Subcutaneous abdominal adipose tissue (tissue), 5 donors: ENCODE measurements at regions not wholly inside any gene's neighbourhood (a gene's known extent, or its start where the extent isn't known, plus 50 kb on each side); places are given as distances from the start of the nearest gene placed in this dataset.

Experiments used
- H3K27ac ChIP-seq: one replicate; pipeline ENCODE4 v1.7.0; 2013; ENCODE audit warnings: low read depth, mild to moderate bottlenecking, inconsistent platforms, low read length, moderate library complexity
- H3K27me3 ChIP-seq, 5 donors: one replicate each; pipeline ENCODE4 v1.7.0; 2013; ENCODE audit warnings: low read length in 5 of 5, inconsistent platforms in 1 of 5; ENCODE audit not compliant: control insufficient read depth in 5 of 5, insufficient read depth in 4 of 5
- H3K36me3 ChIP-seq, 5 donors: one replicate each; pipeline ENCODE4 v1.7.0; 2013; ENCODE audit warnings: low read length in 5 of 5; ENCODE audit not compliant: control insufficient read depth in 5 of 5, insufficient read depth in 5 of 5
- H3K4me1 ChIP-seq, 5 donors: one replicate each; pipeline ENCODE4 v1.7.0; 2013; ENCODE audit warnings: low read length in 5 of 5, mild to moderate bottlenecking in 3 of 5, moderate library complexity in 1 of 5; ENCODE audit not compliant: control insufficient read depth in 5 of 5, insufficient read depth in 5 of 5
- H3K4me3 ChIP-seq, 5 donors: one replicate each; pipeline ENCODE4 v1.7.0; 2013; ENCODE audit warnings: low read length in 5 of 5, low read depth in 1 of 5
- H3K9ac ChIP-seq, 5 donors: one replicate each; pipeline ENCODE4 v1.7.0; 2013; ENCODE audit warnings: low read length in 5 of 5, mild to moderate bottlenecking in 4 of 5, moderate library complexity in 3 of 5
- H3K9me3 ChIP-seq, 5 donors: one replicate each; pipeline ENCODE4 v1.7.0; 2013; ENCODE audit warnings: low read length in 5 of 5; ENCODE audit not compliant: control insufficient read depth in 5 of 5
- donor health status: healthy.
- donor health status: healthy.
- donor health status: healthy.
- donor health status: healthy.
- donor health status: healthy.

DNA sequence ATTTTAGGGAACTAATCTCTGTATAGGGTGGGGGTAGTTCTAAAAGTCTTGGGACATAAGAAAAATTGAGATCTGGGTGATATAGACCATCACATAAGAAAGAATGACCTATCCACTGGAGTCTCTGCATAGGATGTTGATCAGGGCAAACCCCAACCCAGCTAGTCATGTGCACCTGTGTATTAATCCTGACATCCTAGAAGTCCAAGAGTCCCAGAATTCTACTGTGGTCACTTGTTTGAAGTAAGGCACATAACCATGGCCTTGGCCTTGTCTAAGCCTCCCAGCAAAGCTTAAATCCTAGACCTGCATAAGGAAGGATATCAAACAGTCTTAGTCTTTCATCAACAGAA, 334.1 kb upstream of the DCN start:
- no peaks in the 10 kb centered on the region for H3K9me3 ChIP-seq
- no peaks in the 10 kb centered on the region for H3K36me3 ChIP-seq
- no peak overlapping the region for H3K27ac ChIP-seq
- H3K4me3 ChIP-seq = no peak overlapping the region
- no peaks in the 10 kb centered on the region for H3K27me3 ChIP-seq
- no peak overlapping the region for H3K9ac ChIP-seq
- no peaks in the 10 kb centered on the region for H3K4me1 ChIP-seq

DNA sequence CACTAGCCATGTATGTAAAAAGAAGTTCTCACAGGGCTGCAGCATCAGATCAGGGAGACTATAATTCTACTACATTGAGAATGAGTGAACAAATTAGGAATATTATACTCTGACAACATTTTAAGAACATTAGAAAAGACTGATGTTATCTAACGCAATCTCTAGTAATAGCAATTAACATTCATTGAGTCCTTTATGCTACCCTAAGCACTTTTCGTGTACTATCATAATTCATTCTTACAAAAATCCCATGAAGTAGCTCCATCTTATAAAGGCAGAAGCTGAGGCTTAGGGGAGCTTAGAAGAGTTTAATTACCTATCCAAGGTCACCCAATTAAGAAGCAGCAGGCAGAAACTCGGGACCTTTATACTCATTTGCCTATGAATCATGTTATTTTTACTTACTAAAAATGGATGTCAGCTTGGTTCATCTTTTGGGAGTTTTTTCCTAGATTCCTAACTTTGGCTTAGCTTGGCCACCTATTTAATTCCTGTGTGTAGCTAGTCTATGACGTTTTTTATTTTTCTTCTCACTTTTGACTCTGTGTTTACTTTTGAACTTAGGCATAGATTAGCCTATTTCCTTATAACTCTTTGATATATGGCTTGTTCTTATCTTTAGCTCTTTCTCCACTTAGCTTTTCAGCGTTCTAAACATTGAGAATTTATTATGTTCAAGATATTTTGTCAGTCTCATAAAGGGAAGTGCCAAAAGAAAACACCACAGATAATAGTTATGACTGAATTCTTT, 333.5 kb upstream of the DCN start:
- Histone ChIP-seq H3K4me1 (no peaks in the 10 kb centered on the region), H3K4me3 (no peak overlapping the region), H3K27ac (no peak overlapping the region), H3K9ac (no peak overlapping the region), H3K9me3 (no peaks in the 10 kb centered on the region), H3K36me3 (no peaks in the 10 kb centered on the region), H3K27me3 (no peaks in the 10 kb centered on the region)

GRCh38 chr12:91513313-91513712, 330.7 kb upstream of the DCN start:
- H3K9me3 ChIP-seq = no peaks in the 10 kb centered on the region
- H3K27me3 ChIP-seq = no peaks in the 10 kb centered on the region
- H3K4me1 ChIP-seq = no peaks in the 10 kb centered on the region
- H3K36me3 ChIP-seq = no peaks in the 10 kb centered on the region
- no peak overlapping the region for H3K4me3 ChIP-seq
- no peak overlapping the region for H3K9ac ChIP-seq
- H3K27ac ChIP-seq = no peak overlapping the region

DNA sequence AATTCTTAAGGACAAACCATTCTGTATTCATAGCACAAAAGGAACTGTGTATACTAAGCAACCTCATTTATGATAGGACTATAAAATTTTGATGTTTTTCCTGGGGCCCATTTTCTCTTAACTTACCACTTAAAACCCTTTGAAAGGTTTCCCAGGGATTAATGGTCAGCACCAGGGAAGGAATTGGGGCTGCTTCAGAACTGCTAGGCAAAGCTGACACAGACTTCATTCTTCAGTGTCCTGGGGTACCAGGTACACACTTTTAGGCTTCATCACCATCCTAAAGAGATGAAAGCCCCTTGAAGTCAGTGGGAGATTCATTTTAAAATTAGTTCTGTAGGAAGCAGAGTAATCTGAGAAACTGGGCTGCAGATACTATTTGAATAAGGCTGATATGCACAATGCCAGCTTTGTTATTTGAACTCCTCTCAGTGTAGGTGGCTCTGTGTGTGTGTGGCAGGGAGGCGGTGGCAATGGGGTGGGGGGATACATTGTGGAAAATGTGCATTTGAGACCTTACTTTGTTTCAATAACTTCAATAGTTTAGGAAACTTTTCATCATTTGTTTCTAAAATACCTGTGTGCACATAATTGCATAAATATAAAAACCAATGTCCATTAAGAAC, 329.3 kb upstream of the DCN start:
- H3K9ac ChIP-seq = no peak overlapping the region
- H3K9me3 ChIP-seq = no peaks in the 10 kb centered on the region
- no peaks in the 10 kb centered on the region for H3K36me3 ChIP-seq
- no peak overlapping the region for H3K4me3 ChIP-seq
- H3K27ac ChIP-seq = no peak overlapping the region
- H3K4me1 ChIP-seq = no peaks in the 10 kb centered on the region
- no peaks in the 10 kb centered on the region for H3K27me3 ChIP-seq

DNA sequence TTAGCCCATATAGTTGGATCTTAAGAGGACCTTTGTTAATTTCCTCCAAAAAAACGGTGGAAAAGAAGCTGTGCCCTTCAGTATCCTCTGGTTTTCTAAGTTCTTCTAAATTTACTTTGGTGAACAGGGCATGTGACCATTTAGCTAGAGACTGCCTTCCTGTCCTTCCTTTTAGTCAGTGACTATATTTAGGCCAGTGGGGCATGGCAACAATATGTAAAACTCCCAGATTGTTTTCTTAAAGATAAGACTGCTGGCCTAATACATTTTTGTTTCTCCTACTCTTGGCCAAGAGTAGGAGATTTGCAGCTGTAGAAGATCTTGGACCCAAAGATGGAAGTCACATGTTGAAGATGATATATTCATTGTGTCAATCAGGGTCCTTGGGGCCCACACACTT, 325.1 kb upstream of the DCN start:
- no peaks in the 10 kb centered on the region for H3K4me1 ChIP-seq
- no peaks in the 10 kb centered on the region for H3K27me3 ChIP-seq
- no peak overlapping the region for H3K9ac ChIP-seq
- peaks cover 0 to 2% (median 0%) of the 10 kb centered on the region in 5 donors for H3K9me3 ChIP-seq
- no peak overlapping the region for H3K4me3 ChIP-seq
- no peaks in the 10 kb centered on the region for H3K36me3 ChIP-seq
- no peak overlapping the region for H3K27ac ChIP-seq

DNA sequence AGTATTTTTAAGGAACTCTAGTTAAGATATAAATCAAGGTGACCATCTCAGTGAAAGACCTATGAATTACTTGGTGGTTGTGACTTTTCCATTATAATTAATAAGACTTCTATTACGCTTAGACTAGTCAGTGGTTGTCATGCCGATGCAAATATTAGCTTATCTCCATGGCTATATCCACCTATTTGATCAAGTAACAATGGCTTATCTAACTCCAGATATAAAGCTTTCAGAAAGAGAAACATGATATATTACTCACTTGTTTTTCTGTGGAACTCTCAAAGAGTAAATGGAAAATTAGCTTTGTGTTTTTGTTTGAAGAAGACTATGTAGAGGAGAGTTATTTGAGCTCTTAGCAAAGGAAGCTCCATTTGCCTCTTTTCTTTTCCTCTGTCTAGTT, 323.8 kb upstream of the DCN start:
- no peak overlapping the region for H3K9ac ChIP-seq
- H3K9me3 ChIP-seq = peaks cover 0 to 8% (median 5%) of the 10 kb centered on the region in 5 donors
- no peaks in the 10 kb centered on the region for H3K27me3 ChIP-seq
- H3K27ac ChIP-seq = no peak overlapping the region
- no peaks in the 10 kb centered on the region for H3K4me1 ChIP-seq
- H3K36me3 ChIP-seq = no peaks in the 10 kb centered on the region
- no peak overlapping the region for H3K4me3 ChIP-seq

GRCh38 chr12:91505006-91505405, 322.4 kb upstream of the DCN start:
- no peak overlapping the region for H3K9ac ChIP-seq
- H3K27ac ChIP-seq = no peak overlapping the region
- H3K9me3 ChIP-seq = peaks cover 0 to 8% (median 5%) of the 10 kb centered on the region in 5 donors
- H3K4me3 ChIP-seq = no peak overlapping the region
- H3K36me3 ChIP-seq = no peaks in the 10 kb centered on the region
- no peaks in the 10 kb centered on the region for H3K4me1 ChIP-seq
- H3K27me3 ChIP-seq = no peaks in the 10 kb centered on the region

- no peaks in the 10 kb centered on the region for H3K27me3 ChIP-seq
- H3K9ac ChIP-seq = no peak overlapping the region
- H3K9me3 ChIP-seq = peaks cover 0 to 8% (median 5%) of the 10 kb centered on the region in 5 donors
- no peaks in the 10 kb centered on the region for H3K36me3 ChIP-seq
- no peak overlapping the region for H3K4me3 ChIP-seq
- H3K27ac ChIP-seq = no peak overlapping the region
- H3K4me1 ChIP-seq = no peaks in the 10 kb centered on the region
These were observed 319.6 kb upstream of the DCN start for GRCh38 chr12:91502208-91502607.

GRCh38 chr12:91496337-91496736, 313.7 kb upstream of the DCN start:
- Histone ChIP-seq H3K4me3 (no peak overlapping the region), H3K36me3 (no peaks in the 10 kb centered on the region), H3K27ac (no peak overlapping the region), H3K9ac (no peak overlapping the region), H3K4me1 (no peaks in the 10 kb centered on the region), H3K27me3 (no peaks in the 10 kb centered on the region), H3K9me3 (no peaks in the 10 kb centered on the region)

DNA sequence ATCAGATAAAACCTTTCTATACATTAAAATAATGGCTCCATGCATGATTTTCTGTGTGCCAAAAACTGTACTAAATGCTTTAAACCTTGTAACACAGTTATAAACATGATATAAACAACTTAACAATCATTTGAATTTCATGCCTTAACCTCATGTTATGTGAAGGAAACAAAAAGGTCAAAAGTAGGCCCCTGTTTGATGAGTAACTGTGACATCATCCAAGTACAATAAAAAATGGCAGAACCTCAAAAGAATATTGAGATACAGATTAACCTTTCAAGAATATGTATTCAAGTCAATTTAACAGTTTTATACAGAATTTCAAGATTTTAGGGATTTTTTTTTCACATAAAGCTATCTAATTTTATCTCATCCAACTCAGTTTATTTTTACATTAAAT, 310.7 kb upstream of the DCN start:
- Histone ChIP-seq H3K4me3 (no peak overlapping the region), H3K27ac (no peak overlapping the region), H3K4me1 (no peaks in the 10 kb centered on the region), H3K9me3 (no peaks in the 10 kb centered on the region), H3K36me3 (no peaks in the 10 kb centered on the region), H3K9ac (no peak overlapping the region), H3K27me3 (no peaks in the 10 kb centered on the region)
